K562 (cell line): ENCODE measurements at regions not wholly inside any gene's neighbourhood (a gene's known extent, or its start where the extent isn't known, plus 50 kb on each side); places are given as distances from the start of the nearest gene placed in this dataset.

Experiments
- ARNT ChIP-seq, 2 experiments: fragments of 450-650 bp; IDR thresholded peaks; 2 replicates each; pipeline ENCODE4 v1.6.1; 2016; ENCODE audit warnings: mild to moderate bottlenecking in 1 of 2
- ATF7 ChIP-seq: fragments of 450-650 bp; IDR thresholded peaks from 2 replicates; pipeline ENCODE4 v1.7.1; 2014; ENCODE audit warnings: mild to moderate bottlenecking, moderate library complexity
- CBX8 ChIP-seq: fragments of 200-600 bp; sonication (generic); IDR thresholded peaks from 2 replicates; pipeline ENCODE4 v1.6.1; 2012; ENCODE audit warnings: borderline replicate concordance, mixed run types, low read depth, mild to moderate bottlenecking, moderate library complexity, mixed read lengths, low read length, control low read depth, inconsistent platforms; ENCODE audit not compliant: poor library complexity, severe bottlenecking; ENCODE audit errors: extremely low read depth
- CREB3L1 ChIP-seq: fragments of 450-650 bp; IDR thresholded peaks from 2 replicates; pipeline ENCODE4 v1.6.1; 2014; ENCODE audit warnings: low read depth, mild to moderate bottlenecking, moderate library complexity, borderline replicate concordance
- DIDO1 ChIP-seq: fragments of 450-650 bp; IDR thresholded peaks from 2 replicates; pipeline ENCODE4 v1.6.1; 2016; ENCODE audit warnings: low read depth, missing biosample characterization, missing genetic modification characterization
- ETS1 ChIP-seq: conservative IDR thresholded peaks from 2 replicates; pipeline ENCODE4 v1.6.1; 2011; ENCODE audit warnings: low read depth, mild to moderate bottlenecking, low read length; ENCODE audit not compliant: control insufficient read depth
- ETV1 ChIP-seq: fragments of 450-650 bp; conservative IDR thresholded peaks from 2 replicates; pipeline ENCODE4 v1.6.1; 2016; ENCODE audit warnings: missing genetic modification characterization, control low read depth, low read depth, missing compliant biosample characterization
- FOXK2 ChIP-seq, 2 experiments: fragments of 450-650 bp; IDR thresholded peaks in 1 of 2; conservative IDR thresholded peaks in 1 of 2; 2 replicates each; pipeline ENCODE4 v1.6.1; 2016; ENCODE audit warnings: low read depth in 2 of 2, mild to moderate bottlenecking in 1 of 2
- MCM7 ChIP-seq, 2 experiments: fragments of 450-650 bp; IDR thresholded peaks; 2 replicates each; pipeline ENCODE4 v1.6.1; 2016 to 2018
- MITF ChIP-seq: IDR thresholded peaks from 2 replicates; pipeline ENCODE4 v1.6.1; 2014; ENCODE audit warnings: antibody characterized with exemption
- MNT ChIP-seq, 2 experiments: fragments of 450-650 bp; conservative IDR thresholded peaks; 2 replicates each; pipeline ENCODE4 v1.6.1; 2017; ENCODE audit warnings: mild to moderate bottlenecking in 2 of 2, moderate library complexity in 2 of 2
- RAD51 ChIP-seq: fragments of 450-650 bp; IDR thresholded peaks from 2 replicates; pipeline ENCODE4 v1.7.1; 2016; ENCODE audit warnings: low read depth, mild to moderate bottlenecking, borderline replicate concordance
- TAF9B ChIP-seq: fragments of 450-650 bp; IDR thresholded peaks from 2 replicates; pipeline ENCODE4 v1.6.1; 2018; ENCODE audit warnings: mild to moderate bottlenecking; ENCODE audit not compliant: partially characterized antibody
- TSC22D4 ChIP-seq: fragments of 450-650 bp; IDR thresholded peaks from 2 replicates; pipeline ENCODE4 v1.6.1; 2016; ENCODE audit warnings: missing genetic modification characterization, missing biosample characterization, control low read depth
- USF1 ChIP-seq: sonication (generic); formaldehyde crosslinking; IDR thresholded peaks from 2 replicates; pipeline ENCODE4 v1.9.0; 2022; ENCODE audit warnings: mild to moderate bottlenecking, missing genetic modification reagents
- ZBTB12 ChIP-seq: fragments of 250-450 bp; sonication (Bioruptor Pico); IDR thresholded peaks from 2 replicates; pipeline ENCODE4 v1.4.0; 2020
- ZNF41 ChIP-seq: fragments of 250-450 bp; sonication (Bioruptor Pico); conservative IDR thresholded peaks from 2 replicates; pipeline ENCODE4 v1.4.0; 2020; ENCODE audit warnings: mild to moderate bottlenecking
- ZNF512 ChIP-seq: IDR thresholded peaks from 2 replicates; pipeline ENCODE4 v1.6.1; 2016; ENCODE audit warnings: missing genetic modification characterization, missing compliant biosample characterization
- ZNF707 ChIP-seq: fragments of 250-450 bp; sonication (Bioruptor Pico); conservative IDR thresholded peaks from 2 replicates; pipeline ENCODE4 v1.8.0; 2022; ENCODE audit warnings: inconsistent platforms, mild to moderate bottlenecking, moderate library complexity

- no peak for TF ChIP-seq ETS1
- peak; percentile 82 for TF ChIP-seq CREB3L1
- no peak for TF ChIP-seq RAD51
- no peak for TF ChIP-seq CBX8
- TF ChIP-seq FOXK2 (conservative IDR thresholded peaks at IDR 0.05 in 1 of 2, IDR thresholded peaks at IDR 0.05 in 1 of 2; ENCODE audit: low read depth in 2 of 2): peak in 1 of 2 experiments; percentile 50; a peak in 2 of 4 replicates
- TF ChIP-seq TAF9B: peak; percentile 58
- 0 out of 2 replicates have a peak, but pooled peaks have one; percentile 18 for TF ChIP-seq ETV1 (tag)
- peak; percentile 73 for TF ChIP-seq ATF7
- TF ChIP-seq DIDO1 (tag): peak; percentile 46; the same call in 1 of the 2 replicates
- TF ChIP-seq ZNF707: peak; percentile 53; the same call in 1 of the 2 replicates
- peak; percentile 14 to 37; a peak in 1 of 4 replicates for TF ChIP-seq MNT (conservative IDR thresholded peaks at IDR 0.05)
- peak; percentile 61; the same call in 1 of the 2 replicates for TF ChIP-seq ZNF41
- TF ChIP-seq MCM7 (IDR thresholded peaks at IDR 0.05): no peak
- 0 out of 4 replicates have a peak, but pooled peaks of 1 of the 2 experiments have one; percentile 48 for TF ChIP-seq ARNT (IDR thresholded peaks at IDR 0.05)
- TF ChIP-seq USF1 (CRISPR knock-in tag): no peak
- TF ChIP-seq ZNF512 (tag): no peak
- peak; percentile 88 for TF ChIP-seq MITF
- no peak for TF ChIP-seq TSC22D4
- TF ChIP-seq ZBTB12 (CRISPR knock-in tag): no peak
Measured at GRCh38 chr3:31356941-31357340, 175.8 kb upstream of the STT3B start (continued).
